GM10266 (cell line): ENCODE measurements at regions not wholly inside any gene's neighbourhood (a gene's known extent, or its start where the extent isn't known, plus 50 kb on each side); places are given as distances from the start of the nearest gene placed in this dataset.

Source experiments
- DNase-seq: peaks from one replicate; pipeline ENCODE4 v3.0.0; 2012; ENCODE audit errors: extremely low spot score
- TF ChIP-seq, protein P1 (sequence below): IDR thresholded peaks from 2 replicates; pipeline ENCODE4 v1.5.1; 2012; ENCODE audit warnings: mild to moderate bottlenecking, low read depth; ENCODE audit not compliant: control insufficient read depth, insufficient read depth; ENCODE audit errors: missing control alignments

DNA sequence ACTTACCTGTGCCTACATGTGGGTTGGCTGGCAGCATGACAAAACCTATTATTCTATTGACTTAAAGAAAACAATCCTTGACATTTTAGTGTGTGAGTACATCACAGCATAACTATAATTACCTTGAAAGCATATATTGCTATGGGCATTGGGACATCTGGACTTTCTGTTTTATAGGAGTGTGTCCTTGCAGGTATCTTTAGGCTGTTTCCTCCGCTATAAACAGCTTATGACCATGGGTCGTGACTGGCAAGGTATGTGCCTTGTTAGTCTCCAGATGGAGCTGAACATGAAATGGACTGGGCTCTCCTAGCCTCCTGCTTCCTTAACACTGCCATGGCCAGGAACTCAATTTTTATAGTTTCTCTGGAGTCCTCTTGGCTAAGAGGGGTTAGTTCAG, 317.4 kb upstream of the COBL start:
- no peak for DNase-seq
- TF ChIP-seq, protein P1, sequence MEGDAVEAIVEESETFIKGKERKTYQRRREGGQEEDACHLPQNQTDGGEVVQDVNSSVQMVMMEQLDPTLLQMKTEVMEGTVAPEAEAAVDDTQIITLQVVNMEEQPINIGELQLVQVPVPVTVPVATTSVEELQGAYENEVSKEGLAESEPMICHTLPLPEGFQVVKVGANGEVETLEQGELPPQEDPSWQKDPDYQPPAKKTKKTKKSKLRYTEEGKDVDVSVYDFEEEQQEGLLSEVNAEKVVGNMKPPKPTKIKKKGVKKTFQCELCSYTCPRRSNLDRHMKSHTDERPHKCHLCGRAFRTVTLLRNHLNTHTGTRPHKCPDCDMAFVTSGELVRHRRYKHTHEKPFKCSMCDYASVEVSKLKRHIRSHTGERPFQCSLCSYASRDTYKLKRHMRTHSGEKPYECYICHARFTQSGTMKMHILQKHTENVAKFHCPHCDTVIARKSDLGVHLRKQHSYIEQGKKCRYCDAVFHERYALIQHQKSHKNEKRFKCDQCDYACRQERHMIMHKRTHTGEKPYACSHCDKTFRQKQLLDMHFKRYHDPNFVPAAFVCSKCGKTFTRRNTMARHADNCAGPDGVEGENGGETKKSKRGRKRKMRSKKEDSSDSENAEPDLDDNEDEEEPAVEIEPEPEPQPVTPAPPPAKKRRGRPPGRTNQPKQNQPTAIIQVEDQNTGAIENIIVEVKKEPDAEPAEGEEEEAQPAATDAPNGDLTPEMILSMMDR, result no peak

- no peak for DNase-seq
- TF ChIP-seq, protein P1, result no peak
Measured at GRCh38 chr7:51633596-51633995, 317.0 kb upstream of the COBL start.

DNA sequence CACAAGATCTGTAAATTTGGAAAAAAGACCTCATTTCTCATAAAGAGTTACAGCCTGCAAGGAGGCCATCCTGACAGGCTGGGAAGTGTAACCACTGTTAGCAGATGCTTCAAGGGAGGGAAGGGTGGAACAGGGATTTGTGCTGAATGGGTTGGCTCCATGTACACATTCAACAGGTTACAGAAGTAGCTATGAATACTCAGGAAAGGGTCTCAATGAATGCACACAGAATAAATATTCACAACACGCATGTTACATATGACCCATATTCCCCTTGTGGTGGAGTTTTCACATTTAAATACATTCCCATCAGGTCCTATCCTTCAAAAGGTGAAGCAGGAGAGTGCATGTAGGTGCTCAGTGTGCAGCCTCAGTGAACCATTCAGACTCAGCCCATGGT, 316.4 kb upstream of the COBL start:
- no peak for DNase-seq
- TF ChIP-seq, protein P1, result no peak

DNA sequence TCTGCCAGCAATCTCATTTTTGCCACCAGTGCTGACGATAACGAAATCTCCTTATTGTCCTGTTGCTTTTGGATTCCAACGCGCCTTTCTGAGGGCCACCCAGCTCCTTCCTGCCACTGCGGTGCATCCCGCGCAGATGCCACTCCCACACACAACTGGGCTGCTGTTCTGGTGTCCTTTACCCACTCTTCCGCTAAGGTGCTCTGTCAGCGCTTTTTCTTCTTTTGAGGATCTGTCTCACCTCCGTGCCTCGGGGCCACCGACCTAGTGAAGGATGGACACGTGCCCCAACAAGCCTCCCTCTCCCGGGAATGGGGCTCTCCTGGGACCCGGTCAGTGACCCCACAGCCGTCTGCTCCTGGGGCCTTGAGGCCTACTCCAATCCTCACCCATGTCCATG, 314.3 kb upstream of the COBL start:
- no peak for DNase-seq
- TF ChIP-seq, protein P1, result no peak

DNA sequence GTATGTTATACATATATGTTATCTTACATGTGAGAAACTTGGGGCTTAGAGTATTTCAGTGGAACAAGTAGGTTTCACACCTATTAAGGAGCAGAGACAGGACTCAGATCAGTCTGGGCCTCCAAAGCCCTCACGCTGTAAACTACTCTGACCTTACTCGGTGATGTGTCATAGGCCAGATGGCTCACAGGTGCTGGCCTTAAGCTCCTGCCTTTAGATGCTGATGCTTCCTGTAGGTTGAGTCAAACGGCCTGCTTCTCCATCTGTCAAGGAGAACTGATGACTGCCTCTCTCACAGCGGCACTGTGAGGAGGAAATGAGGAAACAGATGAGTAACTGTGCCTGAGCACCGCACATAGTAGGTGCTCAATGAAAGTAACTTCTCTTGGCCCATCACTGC, 312.6 kb upstream of the COBL start:
- TF ChIP-seq, protein P1, result no peak
- no peak for DNase-seq

DNA sequence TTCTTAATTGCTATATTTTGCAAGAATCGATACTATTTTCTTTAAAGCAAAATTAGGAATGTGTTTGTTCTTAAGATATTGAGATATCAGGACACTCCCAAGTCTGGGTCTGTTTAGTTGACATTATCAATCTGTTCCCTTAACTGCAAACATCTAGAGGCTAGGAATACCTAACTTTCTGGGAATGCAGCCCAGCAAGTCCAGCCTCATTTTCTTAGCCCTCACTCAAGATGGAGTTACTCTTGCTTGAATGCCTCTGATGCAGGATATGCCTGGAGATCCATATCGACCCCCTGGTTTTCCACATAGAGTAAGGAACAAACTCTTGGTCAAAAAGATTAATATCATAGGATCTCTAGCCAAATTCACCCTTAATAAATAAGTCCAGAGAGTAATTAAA, 305.3 kb upstream of the COBL start:
- DNase-seq, result no peak
- TF ChIP-seq, protein P1, result no peak

- no peak for DNase-seq
- TF ChIP-seq, protein P1, result no peak
Measured at GRCh38 chr7:51620706-51621105, 304.1 kb upstream of the COBL start.
